ENCODE measurements at regions not wholly inside any gene's neighbourhood (a gene's known extent, or its start where the extent isn't known, plus 50 kb on each side); places are given as distances from the start of the nearest gene placed in this dataset.

DNA sequence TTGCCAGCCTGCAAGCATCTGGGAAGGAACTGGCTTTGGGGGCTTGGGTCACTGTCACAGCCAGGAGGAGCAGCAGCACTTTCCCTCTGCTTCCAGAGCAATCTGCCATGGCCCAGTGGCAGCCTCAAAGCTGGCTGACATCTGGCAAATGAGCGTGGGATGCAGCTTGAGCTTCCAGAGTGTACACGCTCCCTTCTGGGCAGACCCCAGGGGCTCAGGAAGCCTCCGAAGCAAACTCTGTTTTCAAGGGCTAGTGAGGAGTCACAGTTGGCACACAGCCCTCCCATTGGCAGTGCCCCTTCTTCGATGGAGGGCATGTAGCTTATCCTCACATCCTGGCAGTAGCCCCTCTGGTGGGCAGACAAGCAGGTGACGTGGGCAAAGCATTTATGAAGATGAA lies 249.6 kb downstream of the ENGASE start:
- Mint-ChIP-seq H3K4me1 (no peaks in the 10 kb centered on the region), H3K27ac (no peak overlapping the region), H3K9me3 (no peaks in the 10 kb centered on the region), H3K4me3 (no peak overlapping the region), H3K27me3 (peaks cover 12% of the 10 kb centered on the region), H3K36me3 (ENCODE audit: low read depth) (no peaks in the 10 kb centered on the region)
- DNase-seq (no peak), ATAC-seq (no peak)

DNA sequence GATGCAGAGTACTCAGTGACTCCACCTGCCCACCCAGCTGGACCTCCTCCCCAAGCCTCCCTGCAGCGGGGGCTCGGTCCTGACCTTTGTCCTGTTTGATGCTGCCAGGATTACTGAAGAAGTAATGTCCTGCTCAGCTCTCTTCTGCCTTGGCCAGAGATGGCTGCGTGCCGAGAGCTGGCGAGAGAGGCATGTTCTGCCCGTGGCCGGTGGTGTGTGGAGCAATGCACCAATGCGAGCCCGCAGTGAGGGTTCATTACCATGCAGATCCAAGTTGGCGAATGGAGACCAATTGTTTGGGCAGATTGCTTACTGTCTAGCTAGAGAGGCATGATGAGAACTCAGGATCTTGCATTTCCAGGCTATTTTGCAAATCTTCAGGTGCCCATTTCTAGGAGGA lies 248.9 kb downstream of the ENGASE start:
- H3K36me3 Mint-ChIP-seq (ENCODE audit: low read depth), result no peaks in the 10 kb centered on the region
- DNase-seq (no peak), ATAC-seq (no peak)
- no peaks in the 10 kb centered on the region for H3K9me3 Mint-ChIP-seq
- H3K4me3 Mint-ChIP-seq, result no peak overlapping the region
- peaks cover 14% of the 10 kb centered on the region for H3K27me3 Mint-ChIP-seq
- no peaks in the 10 kb centered on the region for H3K4me1 Mint-ChIP-seq
- no peak overlapping the region for H3K27ac Mint-ChIP-seq

DNA sequence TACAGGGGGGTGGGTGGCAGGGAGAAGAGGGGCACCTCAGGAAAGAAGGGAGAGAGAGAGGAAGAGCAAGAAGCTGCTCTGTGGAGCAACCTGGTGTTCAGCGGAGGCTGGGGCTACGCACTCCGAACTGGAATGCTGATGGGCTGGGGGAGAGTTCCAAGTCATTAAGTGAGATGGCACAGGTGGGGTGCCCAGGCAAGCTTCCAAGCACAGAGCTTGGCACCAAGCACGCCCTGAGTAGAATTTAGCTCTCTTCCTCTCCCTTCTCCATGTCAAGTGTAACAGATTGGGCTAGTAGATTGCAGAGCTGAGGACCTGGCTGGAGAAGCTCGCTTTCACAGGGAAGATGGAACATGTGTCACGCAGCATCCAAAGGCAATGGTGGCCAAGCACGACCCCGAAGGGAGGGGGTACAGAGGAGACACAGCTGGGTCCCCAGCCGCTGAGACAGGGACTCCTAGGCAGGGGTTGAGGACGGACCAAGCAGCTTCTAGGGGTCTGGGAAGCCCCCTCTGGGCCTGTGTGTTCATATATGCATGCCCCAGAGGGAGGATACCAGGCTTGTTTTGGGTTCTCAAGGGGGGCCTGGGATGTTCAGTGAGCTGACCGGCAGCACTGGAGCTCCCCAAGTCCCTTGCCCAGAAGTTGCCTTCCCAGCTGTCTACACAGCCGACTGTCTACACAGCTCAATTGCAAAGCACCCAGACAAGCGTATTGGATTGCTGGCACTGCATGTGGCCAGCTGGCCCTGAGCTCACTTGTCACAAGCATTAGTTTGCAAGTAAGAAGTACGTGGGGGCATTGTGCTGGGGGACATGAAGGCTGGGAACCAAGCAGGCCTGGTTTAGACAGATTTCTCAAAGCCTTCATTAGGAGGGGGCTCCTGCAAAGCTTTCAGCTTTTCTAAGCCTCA lies 247.8 kb downstream of the ENGASE start:
- DNase-seq (no peak), ATAC-seq (no peak)
- Mint-ChIP-seq H3K27ac (no peak overlapping the region), H3K9me3 (no peaks in the 10 kb centered on the region), H3K4me1 (no peaks in the 10 kb centered on the region), H3K27me3 (peaks cover 17% of the 10 kb centered on the region), H3K4me3 (no peak overlapping the region), H3K36me3 (ENCODE audit: low read depth) (no peaks in the 10 kb centered on the region)

DNA sequence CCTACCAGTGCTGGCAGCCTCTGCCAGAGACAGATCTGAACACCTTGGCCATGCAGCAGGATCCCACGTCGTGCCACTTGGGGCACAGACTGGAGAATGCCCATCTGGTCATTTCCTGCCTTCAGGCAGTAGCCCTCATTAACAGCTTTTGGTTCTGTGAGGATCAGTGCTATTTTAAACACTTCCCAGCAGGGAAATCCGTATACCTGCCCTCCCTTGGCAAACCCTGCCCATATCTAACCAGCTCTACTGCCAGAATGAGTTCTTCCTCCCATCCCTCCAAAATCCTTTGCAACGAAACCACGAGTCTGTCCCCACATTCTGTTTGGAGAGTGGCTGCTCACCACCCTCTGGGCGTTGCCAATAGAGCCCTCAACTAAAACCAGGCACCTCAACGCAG lies 245.7 kb downstream of the ENGASE start:
- Mint-ChIP-seq H3K9me3 (no peaks in the 10 kb centered on the region), H3K4me1 (no peaks in the 10 kb centered on the region), H3K4me3 (no peak overlapping the region), H3K27me3 (peaks cover 23% of the 10 kb centered on the region), H3K27ac (no peak overlapping the region), H3K36me3 (ENCODE audit: low read depth) (no peaks in the 10 kb centered on the region)
- DNase-seq (no peak), ATAC-seq (no peak)

DNA sequence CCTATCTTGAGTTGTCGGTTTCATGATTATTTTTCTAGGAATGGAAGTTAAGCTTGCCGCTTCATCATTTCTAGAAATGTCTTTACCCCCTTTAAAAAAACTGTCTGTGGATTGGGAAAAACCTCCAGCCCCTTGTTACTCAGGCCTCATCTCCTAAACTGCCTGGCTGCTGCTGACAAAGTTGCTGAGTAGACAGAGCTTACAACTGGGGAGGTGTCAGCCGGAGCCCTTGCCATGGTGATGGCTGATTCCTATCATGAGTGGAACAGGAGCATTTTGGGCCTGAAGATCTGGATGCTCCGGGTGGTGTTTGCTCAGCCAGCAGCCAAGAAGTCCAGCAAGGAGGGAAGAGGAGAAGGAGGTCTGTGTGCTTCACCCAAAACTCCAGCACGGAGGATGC lies 243.3 kb downstream of the ENGASE start:
- peaks cover 31% of the 10 kb centered on the region for H3K27me3 Mint-ChIP-seq
- H3K36me3 Mint-ChIP-seq (ENCODE audit: low read depth), result no peaks in the 10 kb centered on the region

DNA sequence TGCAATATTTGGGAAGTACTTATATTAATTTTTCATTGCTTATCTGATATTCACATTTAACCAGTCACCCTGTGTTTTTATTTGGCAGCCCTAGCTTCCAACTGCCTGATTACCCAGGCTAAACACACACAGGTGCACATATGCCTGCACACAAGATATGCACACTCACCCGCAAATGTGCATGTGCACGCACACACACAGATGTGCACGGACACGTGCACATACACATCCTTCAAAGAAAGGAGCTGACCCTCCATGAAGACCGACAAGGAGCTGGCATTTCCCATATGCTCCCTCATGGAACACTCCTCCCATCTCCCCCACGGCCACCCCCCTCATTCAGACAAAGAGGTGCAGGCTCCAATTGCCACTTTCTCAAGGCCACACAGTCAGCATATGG lies 242.2 kb downstream of the ENGASE start:
- no peak overlapping the region for H3K4me3 Mint-ChIP-seq
- no peaks in the 10 kb centered on the region for H3K4me1 Mint-ChIP-seq
- no peaks in the 10 kb centered on the region for H3K36me3 Mint-ChIP-seq (ENCODE audit: low read depth)
- DNase-seq (no peak), ATAC-seq (no peak)
- H3K27ac Mint-ChIP-seq, result no peak overlapping the region
- H3K27me3 Mint-ChIP-seq, result peaks cover 31% of the 10 kb centered on the region
- no peaks in the 10 kb centered on the region for H3K9me3 Mint-ChIP-seq

More for the DNA sequence above, 243.3 kb downstream of the ENGASE start:
- Mint-ChIP-seq H3K4me1 (no peaks in the 10 kb centered on the region), H3K27ac (no peak overlapping the region), H3K9me3 (no peaks in the 10 kb centered on the region), H3K4me3 (no peak overlapping the region)
- no peak for DNase-seq
- no peak for ATAC-seq

DNA sequence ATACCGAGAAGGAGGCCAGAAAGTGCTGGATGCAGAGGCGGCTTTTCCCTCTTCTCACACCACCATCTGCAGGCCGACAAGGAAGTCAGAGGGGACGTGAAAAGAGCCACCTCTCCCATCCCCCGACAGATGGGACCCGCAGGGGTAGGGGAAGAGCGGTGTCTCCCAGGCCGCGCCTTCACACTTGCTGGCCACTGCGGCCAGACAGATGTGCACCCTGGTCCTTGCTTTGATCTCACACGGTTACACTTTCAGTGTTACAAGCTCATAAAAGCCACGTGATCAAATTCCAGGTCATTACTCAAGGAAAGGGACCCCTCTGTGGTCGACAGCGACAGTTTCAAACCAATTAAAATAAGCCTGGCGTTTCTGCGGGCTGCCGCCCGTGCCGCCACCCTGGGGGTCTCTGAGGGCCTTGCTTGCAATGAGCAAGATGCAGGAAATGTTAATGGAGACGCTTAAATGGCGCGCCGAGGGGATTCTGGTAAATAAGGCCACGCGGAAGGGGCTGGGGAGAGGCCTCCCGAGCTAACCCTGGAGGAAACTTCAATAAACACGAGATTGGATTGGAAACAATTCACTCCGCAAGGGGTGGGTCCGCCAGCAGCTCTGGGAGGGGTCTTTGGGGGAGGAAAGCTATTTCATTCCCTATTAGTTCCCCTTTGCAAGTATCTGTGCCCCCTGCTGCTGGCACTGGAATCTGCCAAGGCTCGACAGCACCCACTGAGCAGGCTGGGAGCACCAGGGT lies 240.9 kb downstream of the ENGASE start:
- no peaks in the 10 kb centered on the region for H3K4me1 Mint-ChIP-seq
- H3K36me3 Mint-ChIP-seq (ENCODE audit: low read depth), result no peaks in the 10 kb centered on the region
- peaks cover 34% of the 10 kb centered on the region for H3K27me3 Mint-ChIP-seq
- no peak for ATAC-seq
- no peak overlapping the region for H3K4me3 Mint-ChIP-seq
- H3K27ac Mint-ChIP-seq, result no peak overlapping the region
- H3K9me3 Mint-ChIP-seq, result no peaks in the 10 kb centered on the region
- DNase-seq, result no peak

DNA sequence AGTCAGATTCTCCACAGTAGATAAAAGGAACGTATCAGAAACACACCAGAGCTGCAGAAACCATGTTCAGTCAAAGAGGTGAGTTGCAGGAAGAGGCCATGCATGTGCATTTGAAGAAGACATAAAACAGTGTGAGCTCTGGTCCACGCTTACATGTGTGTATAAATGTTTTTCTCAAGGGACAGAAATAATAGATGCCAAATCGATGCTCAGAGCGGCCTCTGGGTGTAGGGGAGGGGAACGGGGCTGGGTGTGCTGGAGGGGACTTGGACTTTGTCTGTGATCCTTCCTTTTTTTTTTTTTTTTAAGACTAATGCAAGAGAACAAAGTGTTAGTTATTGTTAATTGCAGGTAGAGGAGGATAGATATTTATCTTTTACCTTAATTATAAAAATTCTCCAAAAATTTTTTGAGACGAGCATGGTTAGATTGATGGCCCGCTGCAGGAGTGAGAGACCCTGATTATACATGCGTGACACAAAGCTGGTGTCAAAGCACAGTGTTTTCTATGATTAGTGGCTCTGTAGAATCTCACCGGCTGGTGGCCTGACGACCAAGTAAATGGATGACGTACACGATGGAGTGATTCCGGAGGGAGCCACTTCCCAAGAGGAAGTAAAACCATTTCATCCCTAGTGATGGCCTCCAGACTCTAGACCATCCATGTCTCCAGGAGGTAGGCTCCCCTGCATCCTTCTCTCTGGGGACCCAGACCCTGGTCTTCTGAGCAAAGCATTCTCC lies 240.2 kb downstream of the ENGASE start:
- Mint-ChIP-seq H3K27me3 (peaks cover 36% of the 10 kb centered on the region), H3K9me3 (no peaks in the 10 kb centered on the region), H3K36me3 (ENCODE audit: low read depth) (no peaks in the 10 kb centered on the region), H3K4me1 (no peaks in the 10 kb centered on the region), H3K27ac (no peak overlapping the region), H3K4me3 (no peak overlapping the region)
- no peak for ATAC-seq
- DNase-seq, result no peak

DNA sequence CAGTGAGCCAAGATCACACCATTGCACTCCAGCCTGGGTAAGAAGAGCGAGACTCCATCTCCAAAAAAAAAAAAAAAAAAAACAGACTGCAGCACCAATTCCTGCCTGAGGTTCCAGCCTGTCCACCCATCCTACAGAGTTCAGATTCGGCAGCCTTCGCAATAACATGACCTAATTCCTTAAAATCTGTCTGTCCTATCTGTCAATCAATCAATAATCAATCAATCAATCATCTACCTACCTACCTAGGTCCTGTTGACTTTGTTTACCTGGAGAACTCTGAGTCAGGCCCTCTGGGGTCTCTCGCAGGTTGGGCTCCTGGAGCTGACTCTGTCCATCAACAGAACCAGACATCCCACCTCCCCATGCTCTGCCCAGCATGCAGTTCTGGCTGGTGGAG lies 236.7 kb downstream of the ENGASE start:
- Mint-ChIP-seq H3K27me3 (peaks cover 31% of the 10 kb centered on the region), H3K4me3 (no peak overlapping the region), H3K27ac (no peak overlapping the region), H3K4me1 (no peaks in the 10 kb centered on the region), H3K9me3 (no peaks in the 10 kb centered on the region), H3K36me3 (ENCODE audit: low read depth) (no peaks in the 10 kb centered on the region)
- ATAC-seq (no peak), DNase-seq (no peak)

DNA sequence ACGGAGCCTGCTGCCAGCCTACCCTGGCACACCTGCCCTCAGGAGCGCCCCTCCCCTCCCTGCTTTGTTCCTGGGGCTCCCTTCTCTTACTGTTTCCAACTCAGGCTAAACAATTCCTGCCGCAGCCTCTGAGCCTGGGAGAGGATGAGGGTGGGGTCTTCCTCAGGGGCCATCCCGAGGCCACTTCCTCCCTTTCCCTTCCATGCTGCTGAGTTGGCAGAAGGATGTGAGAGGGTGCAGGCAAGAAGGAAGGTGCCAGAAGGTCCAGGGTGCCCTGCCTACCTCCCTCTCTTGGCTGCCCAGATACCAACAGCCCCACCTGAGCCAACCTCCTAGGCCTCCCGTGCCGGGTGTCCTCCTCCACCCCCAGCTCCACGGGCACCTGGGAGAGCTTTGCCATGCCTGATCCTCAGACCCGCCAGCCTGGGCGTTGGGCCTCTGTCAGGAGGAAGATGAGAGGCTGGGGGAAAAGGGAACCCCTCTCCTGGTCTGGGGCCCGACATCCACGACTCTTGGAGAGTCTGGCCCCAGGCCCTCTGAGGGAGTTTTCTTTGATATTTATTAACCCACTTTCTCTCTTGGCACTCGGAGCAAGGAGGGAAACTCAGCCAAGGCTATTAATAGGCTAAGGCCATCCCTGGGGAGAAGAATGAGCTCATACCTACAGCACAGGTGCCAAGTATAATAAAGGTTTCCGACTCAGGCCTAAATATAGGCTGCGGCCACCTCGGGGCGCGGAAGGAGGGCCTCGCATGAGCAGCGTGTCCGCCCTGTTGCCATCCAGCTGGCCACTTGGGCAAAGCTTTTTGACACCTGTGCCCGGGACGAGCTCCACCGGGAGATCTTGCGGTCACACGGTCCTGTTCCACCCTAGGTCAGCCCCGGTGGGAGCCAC lies 232.0 kb downstream of the ENGASE start:
- Mint-ChIP-seq H3K36me3 (ENCODE audit: low read depth) (no peaks in the 10 kb centered on the region), H3K27me3 (peaks cover 19% of the 10 kb centered on the region), H3K4me3 (no peak overlapping the region), H3K27ac (no peak overlapping the region), H3K9me3 (no peaks in the 10 kb centered on the region), H3K4me1 (no peaks in the 10 kb centered on the region)
- ATAC-seq (no peak), DNase-seq (no peak)

DNA sequence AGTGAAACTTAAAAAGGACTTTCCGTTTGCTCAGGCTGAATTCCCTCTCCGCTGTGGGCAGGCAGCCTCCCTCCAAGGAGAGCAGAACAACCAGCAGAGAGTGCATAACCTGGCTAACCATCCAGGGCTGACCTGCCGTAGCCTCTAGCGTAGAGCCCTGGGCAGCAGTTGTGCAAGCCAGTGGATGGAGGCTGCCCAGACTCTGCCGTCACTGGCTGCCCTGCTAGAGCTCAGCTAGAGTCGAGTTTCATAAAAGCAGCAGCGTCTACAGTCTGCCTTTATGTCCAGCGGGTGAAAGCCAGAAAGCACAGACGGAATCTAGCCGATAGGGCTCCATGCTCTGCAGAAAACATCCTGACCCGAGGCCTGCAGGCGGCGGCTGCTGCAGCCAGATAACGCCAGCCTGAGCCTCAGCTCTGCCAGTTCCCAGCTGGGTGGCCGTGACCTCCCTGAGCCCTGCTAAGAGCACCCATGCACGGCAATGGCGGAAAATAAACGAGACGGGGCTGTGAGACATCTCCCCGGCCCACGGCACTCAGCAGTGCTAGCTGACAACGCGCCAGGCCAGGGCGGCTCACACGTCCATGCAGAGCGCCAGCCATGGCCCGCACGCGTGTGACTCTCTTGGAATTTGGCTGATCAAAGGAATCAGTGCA lies 231.3 kb downstream of the ENGASE start:
- DNase-seq, result no peak

DNA sequence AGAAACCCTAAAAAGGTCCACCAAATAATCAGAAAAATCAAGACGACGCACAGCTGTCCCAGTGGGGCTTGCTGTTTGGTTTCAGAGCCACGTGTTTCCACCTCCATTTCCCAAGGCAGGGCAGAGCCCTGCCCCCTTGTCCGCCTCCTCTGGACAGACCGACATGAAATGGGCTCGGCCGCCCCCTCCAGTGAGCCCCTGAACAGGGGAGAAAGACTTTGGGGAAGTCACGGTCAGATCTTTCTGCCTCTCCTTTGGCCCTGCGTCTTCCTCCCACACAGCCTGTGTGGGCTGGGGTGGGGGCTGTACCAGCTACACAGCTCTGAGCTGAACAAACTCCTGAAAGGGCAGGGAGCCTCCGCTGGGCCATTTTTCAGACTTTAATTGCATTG lies 230.7 kb downstream of the ENGASE start:
- ATAC-seq (no peak), DNase-seq (no peak)
- peaks cover 15% of the 10 kb centered on the region for H3K27me3 Mint-ChIP-seq
- no peaks in the 10 kb centered on the region for H3K4me1 Mint-ChIP-seq
- no peaks in the 10 kb centered on the region for H3K36me3 Mint-ChIP-seq (ENCODE audit: low read depth)
- H3K27ac Mint-ChIP-seq, result no peak overlapping the region
- no peaks in the 10 kb centered on the region for H3K9me3 Mint-ChIP-seq
- H3K4me3 Mint-ChIP-seq, result no peak overlapping the region

More for the DNA sequence above, 231.3 kb downstream of the ENGASE start:
- H3K9me3 Mint-ChIP-seq, result no peaks in the 10 kb centered on the region
- H3K27me3 Mint-ChIP-seq, result peaks cover 15% of the 10 kb centered on the region
- no peaks in the 10 kb centered on the region for H3K36me3 Mint-ChIP-seq (ENCODE audit: low read depth)
- no peak overlapping the region for H3K4me3 Mint-ChIP-seq
- H3K27ac Mint-ChIP-seq, result no peak overlapping the region
- ATAC-seq, result no peak
- no peaks in the 10 kb centered on the region for H3K4me1 Mint-ChIP-seq

DNA sequence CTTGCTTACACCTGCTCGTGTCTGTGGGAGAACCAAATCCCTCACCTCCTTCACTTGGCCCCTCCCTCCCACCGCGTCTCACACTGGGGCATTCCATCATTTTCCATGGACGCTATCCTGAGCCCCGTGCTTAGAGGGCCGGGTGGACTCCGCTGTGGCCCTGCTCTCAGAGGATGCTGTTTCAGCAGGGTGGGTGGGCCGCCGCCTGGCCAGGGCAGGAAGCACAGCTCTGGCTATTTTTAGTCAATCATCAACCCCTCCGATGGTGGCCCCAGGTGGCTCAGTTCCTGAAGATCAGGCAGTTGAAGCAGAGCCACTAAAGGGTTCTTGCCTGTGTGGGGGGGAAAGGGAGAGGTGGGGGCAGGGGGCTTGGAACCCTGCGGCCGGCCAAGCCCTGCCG lies 230.3 kb downstream of the ENGASE start:
- no peak for DNase-seq
- H3K4me1 Mint-ChIP-seq, result no peaks in the 10 kb centered on the region
- no peak overlapping the region for H3K27ac Mint-ChIP-seq
- no peak overlapping the region for H3K4me3 Mint-ChIP-seq
- peaks cover 14% of the 10 kb centered on the region for H3K27me3 Mint-ChIP-seq
- H3K36me3 Mint-ChIP-seq (ENCODE audit: low read depth), result no peaks in the 10 kb centered on the region
- ATAC-seq, result no peak
- H3K9me3 Mint-ChIP-seq, result no peaks in the 10 kb centered on the region

Measured in activated naive CD8-positive, alpha-beta T cell treated with anti-CD3 and anti-CD28 coated beads, Interleukin-2, amount 50 U/mL, for 24 hours (primary cell).